ENCODE measurements at regions not wholly inside any gene's neighbourhood (a gene's known extent, or its start where the extent isn't known, plus 50 kb on each side); places are given as distances from the start of the nearest gene placed in this dataset.

- Mint-ChIP-seq H3K36me3 (ENCODE audit: low read depth) (no peaks in the 10 kb centered on the region), H3K4me1 (ENCODE audit: low read depth) (no peaks in the 10 kb centered on the region), H3K4me3 (ENCODE audit: unreplicated experiment) (no peak overlapping the region), H3K27ac (ENCODE audit: unreplicated experiment) (no peak overlapping the region), H3K9me3 (ENCODE audit: low read depth) (no peaks in the 10 kb centered on the region), H3K27me3 (ENCODE audit: low read depth) (peaks cover 50% of the 10 kb centered on the region)
- no peak for DNase-seq (ENCODE audit: low spot score)
- TF ChIP-seq CTCF (IDR thresholded peaks at IDR 0.05) = no peak
Observed at GRCh38 chr2:84314250-84314649, 144.8 kb downstream of the SUCLG1 start.

- no peak overlapping the region for H3K4me3 Mint-ChIP-seq (ENCODE audit: unreplicated experiment)
- DNase-seq (ENCODE audit: low spot score) = no peak
- no peaks in the 10 kb centered on the region for H3K4me1 Mint-ChIP-seq (ENCODE audit: low read depth)
- H3K9me3 Mint-ChIP-seq (ENCODE audit: low read depth) = peaks cover 13% of the 10 kb centered on the region
- TF ChIP-seq CTCF (IDR thresholded peaks at IDR 0.05) = no peak
- no peaks in the 10 kb centered on the region for H3K36me3 Mint-ChIP-seq (ENCODE audit: low read depth)
- H3K27me3 Mint-ChIP-seq (ENCODE audit: low read depth) = peaks cover 30% of the 10 kb centered on the region
- H3K27ac Mint-ChIP-seq (ENCODE audit: unreplicated experiment) = no peak overlapping the region
Observed at GRCh38 chr2:84309281-84309680, 149.8 kb downstream of the SUCLG1 start.

- Mint-ChIP-seq H3K4me3 (ENCODE audit: unreplicated experiment) (no peak overlapping the region), H3K27me3 (ENCODE audit: low read depth) (peaks cover 28% of the 10 kb centered on the region), H3K36me3 (ENCODE audit: low read depth) (no peaks in the 10 kb centered on the region), H3K27ac (ENCODE audit: unreplicated experiment) (no peak overlapping the region), H3K9me3 (ENCODE audit: low read depth) (peaks cover 13% of the 10 kb centered on the region), H3K4me1 (ENCODE audit: low read depth) (no peaks in the 10 kb centered on the region)
- no peak for TF ChIP-seq CTCF (IDR thresholded peaks at IDR 0.05)
- no peak for DNase-seq (ENCODE audit: low spot score)
Observed at GRCh38 chr2:84306361-84306760, 152.7 kb downstream of the SUCLG1 start.

GRCh38 chr2:84302513-84303412, 156.3 kb downstream of the SUCLG1 start:
- H3K9me3 Mint-ChIP-seq (ENCODE audit: low read depth) = peaks cover 13% of the 10 kb centered on the region
- peak; percentile 86 for TF ChIP-seq CTCF (IDR thresholded peaks at IDR 0.05)

GRCh38 chr2:84301717-84302116, 157.4 kb downstream of the SUCLG1 start:
- no peak for DNase-seq (ENCODE audit: low spot score)
- Mint-ChIP-seq H3K36me3 (ENCODE audit: low read depth) (no peaks in the 10 kb centered on the region), H3K4me1 (ENCODE audit: low read depth) (no peaks in the 10 kb centered on the region), H3K27me3 (ENCODE audit: low read depth) (peaks cover 17% of the 10 kb centered on the region), H3K27ac (ENCODE audit: unreplicated experiment) (no peak overlapping the region), H3K4me3 (ENCODE audit: unreplicated experiment) (no peak overlapping the region), H3K9me3 (ENCODE audit: low read depth) (peaks cover 10% of the 10 kb centered on the region)
- TF ChIP-seq CTCF (IDR thresholded peaks at IDR 0.05) = no peak

More at GRCh38 chr2:84302513-84303412, 156.3 kb downstream of the SUCLG1 start:
- DNase-seq (ENCODE audit: low spot score) = no peak
- Mint-ChIP-seq H3K4me3 (ENCODE audit: unreplicated experiment) (no peak overlapping the region), H3K27me3 (ENCODE audit: low read depth) (peaks cover 19% of the 10 kb centered on the region), H3K27ac (ENCODE audit: unreplicated experiment) (no peak overlapping the region), H3K36me3 (ENCODE audit: low read depth) (no peaks in the 10 kb centered on the region), H3K4me1 (ENCODE audit: low read depth) (no peaks in the 10 kb centered on the region)

Measured in chondrocyte (in vitro differentiated cells).